ACC112 (cell line): ENCODE measurements at regions not wholly inside any gene's neighbourhood (a gene's known extent, or its start where the extent isn't known, plus 50 kb on each side); places are given as distances from the start of the nearest gene placed in this dataset.
"Not testable (repeated sequence)": the region's sequence is repeated elsewhere in the genome, so short reads cannot be mapped to it uniquely, and the experiment has no call there.

Experiments
- H2AFZ ChIP-seq: fragments of 200-600 bp; sonication (generic); one replicate; pipeline ENCODE4 v1.6.0; 2017; ENCODE audit warnings: antibody characterized with exemption, low read length; ENCODE audit not compliant: unreplicated experiment
- H3K27ac ChIP-seq: fragments of 200-600 bp; sonication (generic); 2 replicates; pipeline ENCODE4 v1.5.1; 2014; ENCODE audit warnings: low read depth, mild to moderate bottlenecking, antibody characterized with exemption, low read length, moderate library complexity
- H3K27me3 ChIP-seq: fragments of 200-600 bp; sonication (generic); 2 replicates; pipeline ENCODE4 v1.6.1; 2014; ENCODE audit warnings: mild to moderate bottlenecking, antibody characterized with exemption, low read length, moderate library complexity, mixed read lengths; ENCODE audit not compliant: insufficient read depth
- H3K36me3 ChIP-seq: fragments of 200-600 bp; sonication (generic); 2 replicates; pipeline ENCODE4 v1.6.1; 2016; ENCODE audit warnings: mild to moderate bottlenecking, antibody characterized with exemption, low read length, moderate library complexity, mixed read lengths; ENCODE audit not compliant: insufficient read depth
- H3K4me1 ChIP-seq: fragments of 200-600 bp; sonication (generic); one replicate; pipeline ENCODE4 v1.6.1; 2016; ENCODE audit warnings: low read length, mixed read lengths; ENCODE audit not compliant: insufficient read depth, unreplicated experiment, control insufficient read depth
- H3K4me3 ChIP-seq: fragments of 200-600 bp; sonication (generic); 2 replicates; pipeline ENCODE4 v1.5.1; 2014; ENCODE audit warnings: mild to moderate bottlenecking, low read depth, low read length
- H3K79me2 ChIP-seq: fragments of 200-600 bp; sonication (generic); one replicate; pipeline ENCODE4 v1.6.0; 2016; ENCODE audit warnings: low read length; ENCODE audit not compliant: control insufficient read depth, unreplicated experiment, insufficient read depth

GRCh38 chr17:54536306-54536705, 364.3 kb upstream of the TOM1L1 start:
- no peaks in the 10 kb centered on the region for H3K36me3 ChIP-seq
- no peaks in the 10 kb centered on the region for H3K4me1 ChIP-seq
- H3K27me3 ChIP-seq = no peaks in the 10 kb centered on the region
- no peaks in the 10 kb centered on the region for H3K79me2 ChIP-seq
- no peak overlapping the region for H3K4me3 ChIP-seq
- H3K27ac ChIP-seq = no peak overlapping the region
- H2AFZ ChIP-seq = no peak overlapping the region

GRCh38 chr17:54537656-54538055, 363.0 kb upstream of the TOM1L1 start:
- no peak overlapping the region for H3K27ac ChIP-seq
- H3K36me3 ChIP-seq = no peaks in the 10 kb centered on the region
- H3K4me3 ChIP-seq = no peak overlapping the region
- H3K27me3 ChIP-seq = no peaks in the 10 kb centered on the region
- no peak overlapping the region for H2AFZ ChIP-seq
- H3K4me1 ChIP-seq = no peaks in the 10 kb centered on the region
- no peaks in the 10 kb centered on the region for H3K79me2 ChIP-seq

GRCh38 chr17:54544249-54544648, 356.4 kb upstream of the TOM1L1 start:
- no peaks in the 10 kb centered on the region for H3K36me3 ChIP-seq
- H2AFZ ChIP-seq = no peak overlapping the region

GRCh38 chr17:54559883-54560282, 340.8 kb upstream of the TOM1L1 start:
- Histone ChIP-seq H3K36me3 (no peaks in the 10 kb centered on the region), H2AFZ (no peak overlapping the region), H3K4me3 (no peak overlapping the region), H3K79me2 (no peaks in the 10 kb centered on the region), H3K4me1 (no peaks in the 10 kb centered on the region), H3K27me3 (no peaks in the 10 kb centered on the region), H3K27ac (no peak overlapping the region)

More at GRCh38 chr17:54544249-54544648, 356.4 kb upstream of the TOM1L1 start:
- H3K4me1 ChIP-seq = no peaks in the 10 kb centered on the region
- no peak overlapping the region for H3K27ac ChIP-seq
- no peaks in the 10 kb centered on the region for H3K27me3 ChIP-seq
- H3K4me3 ChIP-seq = no peak overlapping the region
- H3K79me2 ChIP-seq = no peaks in the 10 kb centered on the region

- Histone ChIP-seq H3K36me3 (no peaks in the 10 kb centered on the region), H3K27ac (no peak overlapping the region), H2AFZ (no peak overlapping the region)
These were observed 292.0 kb upstream of the TOM1L1 start for GRCh38 chr17:54608634-54609155.

GRCh38 chr17:54620399-54620978, 280.2 kb upstream of the TOM1L1 start:
- H2AFZ ChIP-seq = no peak overlapping the region
- H3K4me1 ChIP-seq = no peaks in the 10 kb centered on the region
- no peaks in the 10 kb centered on the region for H3K27me3 ChIP-seq
- H3K4me3 ChIP-seq = no peak overlapping the region
- no peaks in the 10 kb centered on the region for H3K79me2 ChIP-seq
- no peak overlapping the region for H3K27ac ChIP-seq
- no peaks in the 10 kb centered on the region for H3K36me3 ChIP-seq

More at GRCh38 chr17:54608634-54609155, 292.0 kb upstream of the TOM1L1 start:
- H3K79me2 ChIP-seq = no peaks in the 10 kb centered on the region
- no peak overlapping the region for H3K4me3 ChIP-seq
- H3K27me3 ChIP-seq = no peaks in the 10 kb centered on the region
- H3K4me1 ChIP-seq = no peaks in the 10 kb centered on the region

- Histone ChIP-seq H3K4me1 (no peaks in the 10 kb centered on the region), H3K79me2 (no peaks in the 10 kb centered on the region), H3K27ac (no peak overlapping the region), H3K27me3 (no peaks in the 10 kb centered on the region), H2AFZ (no peak overlapping the region), H3K4me3 (no peak overlapping the region), H3K36me3 (no peaks in the 10 kb centered on the region)
These were observed 276.9 kb upstream of the TOM1L1 start for GRCh38 chr17:54623746-54624145.

- H3K27me3 ChIP-seq = no peaks in the 10 kb centered on the region
These were observed 274.4 kb upstream of the TOM1L1 start for GRCh38 chr17:54626146-54626703.

GRCh38 chr17:54639426-54639825, 261.2 kb upstream of the TOM1L1 start:
- H2AFZ ChIP-seq, H3K4me1 ChIP-seq, H3K79me2 ChIP-seq, H3K27ac ChIP-seq, H3K27me3 ChIP-seq, H3K4me3 ChIP-seq, H3K36me3 ChIP-seq: not testable (repeated sequence)

More at GRCh38 chr17:54626146-54626703, 274.4 kb upstream of the TOM1L1 start:
- no peaks in the 10 kb centered on the region for H3K4me1 ChIP-seq
- no peaks in the 10 kb centered on the region for H3K36me3 ChIP-seq
- no peak overlapping the region for H3K4me3 ChIP-seq
- H3K79me2 ChIP-seq = no peaks in the 10 kb centered on the region
- H3K27ac ChIP-seq = no peak overlapping the region
- H2AFZ ChIP-seq = no peak overlapping the region

GRCh38 chr17:54662978-54663876, 237.4 kb upstream of the TOM1L1 start:
- H3K79me2 ChIP-seq = no peaks in the 10 kb centered on the region
- no peaks in the 10 kb centered on the region for H3K36me3 ChIP-seq
- no peaks in the 10 kb centered on the region for H3K4me1 ChIP-seq
- H2AFZ ChIP-seq = no peak overlapping the region
- no peak overlapping the region for H3K4me3 ChIP-seq
- no peaks in the 10 kb centered on the region for H3K27me3 ChIP-seq
- no peak overlapping the region for H3K27ac ChIP-seq
